SIG-M5 treated with dmso at 0.1 percent for 504 hours (cell line): ENCODE measurements at regions not wholly inside any gene's neighbourhood (a gene's known extent, or its start where the extent isn't known, plus 50 kb on each side); places are given as distances from the start of the nearest gene placed in this dataset.

Experiments
- DNase-seq: peaks from one replicate; lab custom pipeline; 2025; ENCODE audit not compliant: unreplicated experiment; lab: John Stamatoyannopoulos, UW

DNA sequence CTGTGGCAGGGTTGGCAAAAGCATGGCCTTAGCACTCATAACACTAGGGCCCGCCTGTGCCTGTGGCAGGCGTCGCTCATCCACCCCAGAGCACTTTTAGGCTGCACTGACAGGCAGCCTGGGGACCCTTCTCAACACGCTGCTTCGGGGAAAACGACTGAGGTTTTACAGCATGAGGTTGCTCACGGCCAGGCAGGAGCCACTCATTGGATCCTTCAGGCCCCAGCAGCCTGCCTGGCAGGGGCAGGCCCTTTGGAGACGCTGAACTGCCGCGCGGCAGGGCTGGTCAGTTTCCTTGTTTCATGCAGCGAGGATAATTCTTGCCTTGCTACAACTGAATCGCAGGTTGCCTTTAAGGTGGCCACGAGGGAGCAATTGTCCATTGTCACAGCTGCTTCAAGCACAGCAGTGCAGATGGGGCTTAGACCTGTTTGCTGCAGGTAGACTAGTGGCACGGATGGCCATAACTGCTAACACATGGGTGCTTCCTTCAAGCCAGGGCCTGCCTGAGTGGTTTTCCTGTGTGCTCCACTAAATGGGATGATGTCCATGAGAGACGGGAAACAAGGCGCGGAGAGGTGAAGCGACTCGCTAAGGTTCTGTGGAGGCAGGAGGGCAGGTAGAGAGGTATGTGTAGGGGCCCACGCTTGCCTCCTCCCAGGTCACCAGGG lies 49.9 kb upstream of the HS6ST1 start:
- DNase-seq: no peak

DNA sequence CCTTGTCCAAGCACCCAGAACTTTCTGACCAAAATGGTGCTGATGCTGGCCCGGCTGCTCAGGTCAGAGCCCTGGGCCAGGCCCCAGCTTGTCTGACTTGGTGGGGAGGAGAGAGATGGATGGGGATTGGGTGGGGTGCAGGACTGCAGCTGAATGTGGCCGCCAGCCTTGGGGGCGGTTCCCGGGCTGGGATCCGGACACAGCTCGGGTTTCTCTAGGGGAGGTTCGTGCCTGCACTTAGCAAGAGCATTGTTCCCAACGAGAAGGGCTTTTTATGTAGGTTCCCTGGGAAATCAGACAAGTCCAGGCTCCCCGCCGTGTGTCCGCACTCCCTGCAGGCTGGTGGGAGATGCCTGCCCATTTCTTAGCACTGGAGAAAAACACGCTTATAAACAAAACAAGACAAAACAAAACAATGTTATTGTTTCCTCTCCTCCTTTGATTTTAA lies 50.5 kb upstream of the HS6ST1 start:
- DNase-seq: no peak

DNA sequence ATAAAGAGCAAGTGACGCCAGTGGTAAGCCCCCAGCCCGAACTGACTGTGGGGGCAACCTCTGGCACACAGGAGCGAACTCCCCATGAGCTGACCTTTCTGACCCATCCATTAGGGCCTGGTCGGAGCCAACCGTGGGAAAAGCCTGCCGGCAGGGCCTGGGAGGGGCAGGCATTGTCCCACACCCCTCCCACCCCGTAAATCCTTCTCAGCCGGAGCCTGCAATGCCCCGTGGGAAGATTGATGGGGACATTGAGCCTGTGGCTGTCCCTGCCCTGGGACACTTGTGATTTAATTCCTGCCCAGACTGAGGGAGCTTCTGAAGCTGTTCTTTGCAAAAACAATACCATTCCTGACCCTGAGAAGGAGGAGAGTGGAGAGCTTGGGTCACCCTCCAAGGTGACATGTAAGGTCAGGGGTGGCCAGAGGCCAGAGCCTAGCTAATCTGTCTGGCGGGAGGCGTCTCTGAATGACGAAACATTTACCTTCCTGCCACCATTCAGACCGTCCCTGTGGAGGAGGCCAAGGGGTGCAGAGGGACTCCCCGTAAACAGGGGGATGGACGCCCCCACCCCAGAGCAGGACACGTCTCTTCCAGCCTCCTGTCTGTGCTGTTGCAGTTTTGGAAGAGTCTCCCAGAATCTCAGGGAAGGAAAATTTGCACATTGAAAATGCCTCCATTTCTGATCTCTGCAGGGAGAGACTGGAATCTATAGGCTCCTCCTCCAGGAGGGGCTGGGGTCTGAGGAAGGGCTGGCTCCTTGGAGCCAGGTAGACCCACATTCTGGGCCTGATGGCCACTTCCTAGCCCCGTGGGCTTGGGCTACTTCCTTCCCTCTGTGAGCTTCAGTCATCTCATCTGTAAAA lies 51.2 kb upstream of the HS6ST1 start:
- no peak for DNase-seq

- no peak for DNase-seq
Measured at GRCh38 chr2:128370468-128371247, 52.0 kb upstream of the HS6ST1 start.

GRCh38 chr2:128371248-128371630 lies 52.6 kb upstream of the HS6ST1 start:
- DNase-seq: no peak

- DNase-seq: no peak
Measured at GRCh38 chr2:128371648-128372345, 53.1 kb upstream of the HS6ST1 start.

GRCh38 chr2:128372621-128373341 lies 54.1 kb upstream of the HS6ST1 start:
- DNase-seq: no peak

- no peak for DNase-seq
Measured at GRCh38 chr2:128373451-128374000, 54.9 kb upstream of the HS6ST1 start.

GRCh38 chr2:128374001-128374710 lies 55.5 kb upstream of the HS6ST1 start:
- DNase-seq: no peak

DNA sequence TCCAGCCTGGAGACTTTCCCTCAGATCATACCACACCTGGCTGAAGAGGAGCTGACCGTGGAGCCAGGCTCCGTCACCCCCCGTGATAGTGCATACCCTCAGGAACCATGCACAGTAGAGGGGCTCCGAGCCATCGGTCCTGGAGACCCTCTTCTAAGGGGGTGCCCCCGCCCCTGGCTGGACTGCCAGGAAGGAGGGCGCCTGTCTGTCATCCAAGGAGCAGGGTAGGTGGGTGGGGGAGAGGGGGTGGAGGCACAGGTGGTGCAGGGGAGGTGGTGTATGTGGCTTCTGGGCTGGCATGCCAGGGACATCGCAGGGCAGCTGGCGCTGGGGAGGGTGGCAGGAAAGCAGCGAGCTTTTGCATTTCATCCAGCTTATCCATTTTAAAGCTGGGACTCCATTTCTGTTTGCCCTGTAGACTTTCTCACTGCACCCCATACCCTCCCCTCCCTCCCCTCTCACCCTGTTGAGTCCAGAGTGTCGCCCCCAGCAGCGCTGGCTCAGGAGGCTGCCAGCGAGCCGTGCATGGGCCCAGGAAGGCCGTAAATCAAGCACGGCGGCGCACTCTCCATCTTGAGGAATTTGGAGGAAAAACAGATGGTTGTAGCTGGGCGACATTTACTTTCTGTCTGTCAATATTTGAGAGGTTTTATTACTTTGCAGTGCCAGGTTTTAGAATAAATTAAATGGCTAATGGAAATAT lies 56.2 kb upstream of the HS6ST1 start:
- no peak for DNase-seq

- no peak for DNase-seq
Measured at GRCh38 chr2:128375454-128375853, 56.8 kb upstream of the HS6ST1 start.

DNA sequence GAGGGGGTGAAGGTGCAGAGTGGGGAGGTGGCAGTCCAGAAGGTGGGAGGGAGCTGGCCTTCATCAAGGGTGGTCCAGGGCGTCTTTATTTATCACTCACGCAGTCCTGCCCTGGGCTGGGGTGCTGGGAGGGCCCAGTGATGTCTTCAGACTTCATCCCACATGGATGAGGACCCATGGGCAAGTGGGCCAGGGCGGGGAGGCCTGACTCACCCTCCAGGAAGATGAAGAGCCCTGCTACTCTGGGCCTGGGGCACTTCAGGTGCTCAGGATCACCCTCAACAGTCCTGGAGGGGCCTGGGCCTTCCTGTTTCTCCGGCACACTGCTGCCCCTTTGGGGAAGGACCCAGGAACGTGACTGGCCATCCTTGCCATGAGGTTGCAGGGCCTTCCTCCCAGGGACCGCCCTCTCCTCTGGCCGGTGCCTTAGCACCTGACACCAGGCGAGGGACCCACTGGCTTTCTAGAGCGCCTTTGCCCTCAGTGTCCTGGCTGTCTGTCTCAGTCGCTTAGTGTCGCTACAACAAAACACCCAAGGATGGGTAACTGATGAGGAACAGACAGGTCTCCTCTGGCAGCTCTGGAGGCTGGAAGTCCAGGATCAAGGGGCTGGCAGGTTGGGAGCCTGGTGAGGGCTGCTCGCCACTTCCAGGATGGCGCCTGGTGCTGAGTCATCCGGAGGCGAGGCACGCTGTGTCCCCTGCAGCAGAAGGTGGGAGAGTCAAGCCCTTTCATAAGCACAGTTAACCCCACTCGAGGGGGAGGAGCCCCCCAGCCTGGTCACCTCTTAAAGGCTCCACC lies 57.8 kb upstream of the HS6ST1 start:
- DNase-seq: no peak

DNA sequence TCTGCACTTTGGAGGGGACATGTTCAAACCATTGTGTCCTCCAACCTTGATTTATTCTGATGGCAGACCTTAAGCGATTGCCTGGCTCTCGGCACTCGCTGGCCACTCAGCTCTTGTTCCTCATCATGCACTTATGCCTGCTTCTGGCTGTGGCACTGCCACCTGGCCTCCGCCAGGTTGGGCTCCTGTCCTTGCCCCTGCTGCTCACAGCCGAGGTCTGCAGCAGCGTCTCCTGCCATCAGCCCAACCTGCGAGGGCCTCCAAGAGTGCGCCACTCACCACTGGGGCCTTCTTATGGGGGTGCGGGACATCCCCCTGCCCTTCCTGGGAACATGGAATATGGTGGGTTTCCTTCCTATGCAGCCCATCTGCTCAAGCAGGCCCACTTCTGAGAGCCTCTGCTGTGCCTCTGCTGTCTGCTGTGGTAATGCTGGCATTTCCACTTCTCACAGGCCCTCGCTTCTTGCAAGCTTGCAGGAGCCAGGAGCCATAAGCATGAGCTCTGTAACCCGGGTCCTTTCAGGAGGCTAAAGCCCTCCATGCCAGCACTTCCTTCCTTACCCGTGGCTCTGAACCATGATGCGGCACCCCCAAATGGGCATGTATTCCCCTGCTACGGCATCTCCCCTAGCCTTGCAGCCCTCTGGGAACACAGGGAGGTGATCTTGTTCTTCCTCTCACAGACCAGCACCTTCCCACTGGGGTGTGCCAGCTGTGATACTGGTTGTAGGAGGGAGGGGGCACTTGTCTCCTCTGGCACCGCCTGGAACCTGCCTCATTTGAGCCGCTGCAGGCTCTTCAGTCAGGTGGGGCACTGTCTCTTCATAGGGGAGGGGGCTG lies 58.6 kb upstream of the HS6ST1 start:
- DNase-seq: no peak

DNA sequence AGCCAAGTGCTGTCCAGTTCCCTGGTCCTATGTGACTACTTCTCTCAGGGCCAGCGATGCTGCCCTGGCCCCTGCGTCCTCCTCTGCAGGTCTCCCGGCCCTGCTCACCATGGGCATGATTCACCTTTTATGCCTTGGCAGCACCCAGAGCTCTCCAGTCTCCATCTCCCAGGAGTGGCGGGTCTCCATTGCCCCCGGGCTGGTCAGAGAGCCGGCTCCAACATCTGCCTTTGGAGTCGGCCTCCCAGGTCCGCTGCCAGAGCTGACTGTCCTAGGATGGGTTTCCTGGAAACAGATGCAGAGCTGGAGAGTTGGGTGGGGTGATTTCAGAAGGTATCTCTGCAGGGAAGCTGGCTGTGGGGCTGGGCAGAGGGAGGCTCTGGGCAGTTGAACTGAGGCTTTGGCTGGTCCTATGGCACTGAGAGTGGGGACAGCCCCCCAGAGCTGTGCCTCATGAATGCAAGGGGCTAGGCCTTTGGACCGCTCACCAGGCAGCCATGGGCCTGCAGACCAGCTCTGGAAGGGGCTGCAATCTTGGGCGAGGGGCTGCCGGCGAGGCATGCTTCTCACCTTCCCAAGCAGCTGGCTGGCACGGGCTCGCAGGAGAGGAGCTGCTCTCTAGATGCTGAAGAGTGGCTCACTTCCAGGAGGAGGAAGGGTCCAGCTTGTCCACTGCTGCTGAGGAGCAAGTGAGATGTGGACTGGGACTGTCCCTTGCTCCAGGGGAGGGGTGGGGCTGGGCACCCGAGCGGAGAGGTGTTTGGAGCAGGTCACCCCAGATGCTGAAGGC lies 59.8 kb upstream of the HS6ST1 start:
- DNase-seq: no peak

DNA sequence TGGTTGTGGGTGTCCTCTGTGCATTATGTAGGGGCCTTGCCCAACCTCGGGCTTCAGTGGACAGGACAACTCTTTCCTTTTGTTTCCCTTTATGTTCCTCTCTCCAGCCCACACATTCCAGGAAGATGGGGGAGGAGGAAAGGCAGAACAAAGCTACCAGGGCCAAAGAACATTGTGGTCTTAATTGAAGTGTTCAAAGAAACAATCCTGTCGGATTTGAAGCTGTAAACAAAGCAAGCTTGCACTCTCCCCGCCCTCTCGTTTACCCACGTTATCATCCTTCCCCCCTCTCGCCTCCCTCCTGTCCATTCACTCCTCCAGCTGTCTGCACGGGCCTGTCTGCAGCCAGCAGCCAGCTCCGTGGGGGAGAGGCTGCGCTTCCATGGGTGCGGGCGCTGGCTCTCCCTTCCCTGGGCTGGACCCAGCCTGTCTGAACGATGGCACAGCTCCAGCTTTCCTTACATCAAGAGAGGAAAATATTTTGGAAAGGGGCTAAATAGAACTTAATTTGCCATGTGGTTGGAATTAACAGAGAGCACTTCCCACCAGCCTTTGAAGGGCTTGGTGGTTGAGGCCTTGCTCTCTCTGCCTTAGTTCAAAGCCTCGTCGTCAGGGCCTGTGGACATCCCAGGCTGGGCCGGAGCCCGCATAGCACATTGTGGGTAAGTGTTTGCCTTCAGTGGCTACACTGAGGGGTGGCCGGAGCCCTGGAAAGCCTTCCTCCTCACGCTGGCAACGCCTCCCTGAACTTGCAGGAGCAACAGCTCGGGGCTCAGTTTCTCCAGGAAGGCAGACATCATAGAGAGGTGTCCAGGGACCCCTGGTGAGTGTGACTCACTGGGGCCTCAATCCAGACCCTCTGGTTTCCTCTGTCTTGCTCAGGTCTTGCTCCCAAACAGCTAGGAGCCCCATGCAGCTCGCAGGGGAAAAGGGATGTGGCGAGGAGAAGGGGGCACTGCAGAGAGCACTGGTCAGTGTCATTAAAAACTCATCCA lies 60.6 kb upstream of the HS6ST1 start:
- DNase-seq: no peak
